GM12878 (cell line): ENCODE measurements at regions not wholly inside any gene's neighbourhood (a gene's known extent, or its start where the extent isn't known, plus 50 kb on each side); places are given as distances from the start of the nearest gene placed in this dataset.

Source experiments
- EZH2 ChIP-seq: IDR thresholded peaks from 2 replicates; pipeline ENCODE4 v1.6.1; 2012; ENCODE audit warnings: low read depth, mild to moderate bottlenecking, control low read depth, inconsistent platforms, low read length, borderline replicate concordance; ENCODE audit not compliant: control insufficient read depth
- POLR2A ChIP-seq: IDR thresholded peaks from 2 replicates; pipeline ENCODE4 v1.6.1; 2011; ENCODE audit warnings: low read depth, mild to moderate bottlenecking, low read length
- SREBF2 ChIP-seq: IDR thresholded peaks from 2 replicates; pipeline ENCODE4 v1.6.1; 2012; ENCODE audit warnings: mild to moderate bottlenecking, low read length
- SUZ12 ChIP-seq: fragments of 200-600 bp; sonication (generic); IDR thresholded peaks from one replicate; pipeline ENCODE4 v1.6.1; 2018; ENCODE audit warnings: antibody characterized with exemption, mild to moderate bottlenecking; ENCODE audit not compliant: unreplicated experiment
- TBL1XR1 ChIP-seq: IDR thresholded peaks from 2 replicates; pipeline ENCODE4 v1.6.1; 2012; ENCODE audit warnings: low read depth, low read length, improper control_type of control experiment
- ZSCAN29 ChIP-seq: fragments of 450-650 bp; IDR thresholded peaks from 2 replicates; pipeline ENCODE4 v1.6.1; 2017; ENCODE audit warnings: mild to moderate bottlenecking, moderate library complexity
- TF ChIP-seq, protein P1 (sequence below): IDR thresholded peaks from 2 replicates; pipeline ENCODE4 v1.6.1; 2012; ENCODE audit warnings: low read length, inconsistent platforms

DNA sequence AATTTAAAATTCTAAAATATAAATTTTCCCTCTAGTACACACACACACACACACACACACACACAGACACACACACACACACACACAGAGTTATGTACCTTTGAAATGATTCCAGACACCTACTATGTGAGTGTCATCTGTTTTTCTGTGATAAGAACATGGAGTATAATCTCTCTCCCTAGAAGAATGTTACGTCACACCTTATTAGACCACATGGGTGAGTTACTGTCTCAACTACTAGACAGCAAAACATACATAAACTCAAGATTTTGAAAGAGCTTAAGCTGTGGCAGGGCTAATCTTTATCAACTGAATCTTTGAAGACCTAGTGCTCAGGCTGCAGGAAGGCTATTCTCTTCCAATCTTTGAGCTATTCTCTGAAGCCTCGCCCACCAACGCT, 385.9 kb upstream of the BCHE start:
- no peak for TF ChIP-seq ZSCAN29
- no peak for TF ChIP-seq EZH2
- TF ChIP-seq TBL1XR1: no peak
- TF ChIP-seq, protein P1, sequence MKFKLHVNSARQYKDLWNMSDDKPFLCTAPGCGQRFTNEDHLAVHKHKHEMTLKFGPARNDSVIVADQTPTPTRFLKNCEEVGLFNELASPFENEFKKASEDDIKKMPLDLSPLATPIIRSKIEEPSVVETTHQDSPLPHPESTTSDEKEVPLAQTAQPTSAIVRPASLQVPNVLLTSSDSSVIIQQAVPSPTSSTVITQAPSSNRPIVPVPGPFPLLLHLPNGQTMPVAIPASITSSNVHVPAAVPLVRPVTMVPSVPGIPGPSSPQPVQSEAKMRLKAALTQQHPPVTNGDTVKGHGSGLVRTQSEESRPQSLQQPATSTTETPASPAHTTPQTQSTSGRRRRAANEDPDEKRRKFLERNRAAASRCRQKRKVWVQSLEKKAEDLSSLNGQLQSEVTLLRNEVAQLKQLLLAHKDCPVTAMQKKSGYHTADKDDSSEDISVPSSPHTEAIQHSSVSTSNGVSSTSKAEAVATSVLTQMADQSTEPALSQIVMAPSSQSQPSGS: no peak
- no peak for TF ChIP-seq POLR2A
- no peak for TF ChIP-seq SREBF2
- TF ChIP-seq SUZ12: no peak
